ENCODE measurements at regions not wholly inside any gene's neighbourhood (a gene's known extent, or its start where the extent isn't known, plus 50 kb on each side); places are given as distances from the start of the nearest gene placed in this dataset.
"Not testable (repeated sequence)": the region's sequence is repeated elsewhere in the genome, so short reads cannot be mapped to it uniquely, and the experiment has no call there.

DNA sequence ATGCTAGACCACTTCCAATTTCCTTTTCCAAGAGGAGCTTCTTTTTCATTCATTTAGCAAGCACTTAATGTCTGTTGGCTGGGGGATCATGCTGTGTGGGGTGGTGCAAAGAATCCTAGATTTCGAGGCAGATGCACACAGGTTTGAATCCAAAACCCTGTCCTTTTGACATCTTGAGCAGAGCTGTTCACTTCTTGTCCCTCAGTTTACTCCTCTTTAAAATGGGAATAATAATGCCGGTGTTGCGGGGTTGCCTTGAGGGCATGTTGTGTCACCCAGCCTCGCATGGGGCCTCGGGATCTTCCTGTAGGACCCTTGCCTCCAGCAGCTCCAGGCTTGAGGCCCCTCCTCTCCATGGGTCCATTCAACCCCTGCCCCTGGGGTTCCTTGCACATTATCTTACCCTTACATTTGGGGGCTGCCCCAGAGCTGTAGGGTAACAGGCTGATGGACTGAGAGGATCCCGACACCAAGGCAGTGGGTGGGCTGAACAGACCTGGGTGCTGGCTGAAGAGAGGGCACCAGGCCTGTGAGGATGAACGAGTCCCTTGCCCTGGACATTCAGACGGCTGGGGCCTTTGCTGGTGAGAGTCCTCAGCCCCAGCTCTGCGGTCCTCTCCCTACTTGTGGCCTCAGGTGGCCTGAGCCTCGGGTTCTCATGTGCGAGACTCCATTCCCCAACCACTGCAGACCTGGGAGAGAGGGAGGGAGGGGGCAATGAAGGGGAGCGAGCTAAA, 145.8 kb downstream of the BARX1 start:
- no peak for DNase-seq

DNA sequence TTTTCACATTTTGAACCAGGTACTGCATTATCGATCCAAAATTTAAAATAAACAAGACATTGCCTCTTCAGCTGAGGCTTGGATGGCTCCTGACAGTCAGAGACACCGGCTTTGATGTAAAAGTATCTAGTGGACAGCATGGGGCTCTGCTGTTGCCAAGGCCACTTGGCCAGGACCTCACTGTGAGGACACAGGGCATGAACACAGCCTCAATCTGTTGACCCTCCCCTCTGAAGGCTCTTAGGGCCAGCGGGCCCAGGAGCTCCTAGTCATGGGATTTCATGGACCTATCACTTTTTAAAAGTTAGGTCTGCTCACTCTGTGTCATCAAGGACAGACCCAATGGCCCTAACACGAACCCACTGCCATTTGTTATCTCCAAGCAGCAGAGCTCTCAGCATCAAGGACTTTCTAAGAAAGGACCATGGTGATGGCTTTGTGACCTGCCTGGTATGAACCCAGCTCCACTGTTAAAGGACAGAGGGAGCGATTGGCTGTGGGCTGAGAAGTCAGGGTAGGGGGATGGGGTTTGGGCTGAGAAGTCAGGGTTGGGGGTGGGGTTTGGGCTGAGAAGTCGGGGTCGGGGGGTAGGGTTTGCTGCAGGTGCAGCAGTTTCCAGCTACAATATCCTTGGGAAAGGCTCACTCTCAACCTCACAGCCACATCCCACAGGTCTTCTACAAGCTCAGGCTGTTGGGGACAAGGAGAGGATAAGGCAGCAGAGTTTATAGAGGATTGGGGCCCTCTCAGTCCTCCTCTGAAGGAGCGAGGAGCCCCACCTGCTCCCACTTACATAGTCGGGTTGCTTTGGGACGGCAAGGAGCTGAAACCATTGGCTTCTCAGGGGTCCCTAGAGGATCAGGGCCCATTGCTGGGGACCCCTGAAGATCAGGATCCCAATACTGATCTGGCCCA, 146.8 kb downstream of the BARX1 start:
- DNase-seq: no peak

DNA sequence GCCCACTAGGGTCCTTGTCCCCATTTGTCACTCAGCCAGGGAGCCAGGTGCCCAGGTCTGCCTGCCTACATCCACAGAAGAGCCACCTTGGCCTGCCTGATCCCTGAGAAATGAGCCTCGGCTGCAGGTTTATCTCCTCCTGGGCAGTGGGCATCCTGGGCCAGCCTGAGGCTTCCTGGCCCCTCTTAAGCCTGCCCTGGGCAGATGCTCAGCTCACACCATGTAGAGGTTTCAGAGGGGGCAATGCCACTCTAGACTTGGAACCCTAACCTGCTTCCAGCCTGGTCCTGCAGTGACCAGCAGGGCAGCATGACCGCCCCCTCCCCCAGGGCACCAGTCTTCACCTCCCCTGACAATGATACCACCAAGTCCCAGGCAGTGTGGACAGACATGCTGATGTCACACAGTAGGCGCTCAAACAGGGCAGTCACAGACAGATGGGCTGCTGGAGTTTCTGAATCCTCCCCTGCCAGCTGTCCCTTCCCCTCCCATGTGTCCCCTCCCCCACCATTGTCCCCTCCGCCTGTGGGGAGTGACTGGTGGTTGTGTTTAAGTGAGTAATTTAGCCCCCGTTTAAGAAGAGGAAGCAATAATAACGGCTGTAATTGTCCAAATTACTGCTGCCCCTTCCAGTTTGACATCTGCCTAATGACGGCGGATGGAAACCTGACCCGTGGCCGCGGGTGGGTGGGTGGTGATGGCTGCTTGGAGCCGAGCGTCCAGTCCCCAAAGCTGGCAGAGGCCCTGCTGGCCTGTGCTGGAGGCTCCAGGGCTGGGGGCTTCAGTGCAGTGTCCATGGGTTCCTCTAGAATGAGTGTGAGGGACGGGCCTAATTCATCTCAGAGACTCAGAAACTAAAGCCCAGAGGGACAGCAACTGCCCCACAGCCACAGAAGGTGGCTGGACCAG, 147.7 kb downstream of the BARX1 start:
- peak; percentile 66 for DNase-seq

DNA sequence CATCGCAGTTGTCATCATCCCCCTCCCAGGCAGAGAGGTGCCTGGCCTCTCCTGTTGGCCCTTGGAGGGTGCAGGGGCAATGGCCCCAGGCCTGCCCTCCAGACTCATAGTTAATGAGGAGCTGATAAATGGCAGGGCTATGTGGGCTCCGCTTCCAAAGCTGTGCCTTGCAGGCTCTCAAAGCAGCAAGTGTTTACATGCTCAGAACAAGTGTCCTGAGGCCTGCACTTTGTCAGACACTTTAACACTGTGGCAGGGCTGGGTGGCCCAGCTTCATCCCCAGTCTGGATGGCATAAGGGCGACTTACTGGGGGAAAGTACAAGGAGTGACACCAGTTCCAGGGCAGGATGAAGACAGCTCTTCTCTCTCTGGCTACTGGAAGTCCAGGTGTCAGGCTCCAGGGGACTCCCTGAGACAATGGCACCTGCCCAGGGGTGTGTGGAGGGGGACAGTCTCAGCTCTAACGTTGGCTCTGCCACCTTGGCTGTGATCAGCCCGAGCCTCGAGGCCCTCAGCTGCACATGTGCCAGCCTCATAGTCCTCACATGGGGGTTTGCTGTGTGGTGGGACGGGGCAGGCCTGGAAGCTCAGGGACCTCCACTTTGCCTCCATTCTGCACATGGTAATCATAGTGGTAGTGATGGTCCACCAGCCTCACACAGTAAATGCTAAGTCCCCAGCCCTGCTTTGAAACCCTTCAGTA, 153.4 kb downstream of the BARX1 start:
- no peak for DNase-seq

DNA sequence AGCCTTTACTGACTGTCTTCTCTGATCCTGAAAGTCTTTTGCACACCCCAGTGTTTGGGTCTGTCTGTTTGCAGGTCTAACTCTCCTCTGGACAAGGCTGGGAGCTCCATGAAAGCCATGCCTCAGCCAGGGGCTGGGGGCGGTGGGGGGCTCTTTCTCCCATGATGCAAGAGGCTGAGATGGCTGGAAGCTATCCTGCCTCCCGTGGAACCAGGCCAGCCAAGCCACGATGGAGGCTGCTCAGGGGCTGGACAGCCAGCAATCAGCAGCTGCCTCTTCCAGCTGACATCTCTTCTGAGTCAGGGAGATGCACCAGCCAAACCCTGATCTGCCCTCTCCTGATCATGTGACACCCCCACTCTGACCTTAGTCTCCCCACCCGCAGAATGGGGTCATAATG, 154.0 kb downstream of the BARX1 start:
- DNase-seq: no peak

DNA sequence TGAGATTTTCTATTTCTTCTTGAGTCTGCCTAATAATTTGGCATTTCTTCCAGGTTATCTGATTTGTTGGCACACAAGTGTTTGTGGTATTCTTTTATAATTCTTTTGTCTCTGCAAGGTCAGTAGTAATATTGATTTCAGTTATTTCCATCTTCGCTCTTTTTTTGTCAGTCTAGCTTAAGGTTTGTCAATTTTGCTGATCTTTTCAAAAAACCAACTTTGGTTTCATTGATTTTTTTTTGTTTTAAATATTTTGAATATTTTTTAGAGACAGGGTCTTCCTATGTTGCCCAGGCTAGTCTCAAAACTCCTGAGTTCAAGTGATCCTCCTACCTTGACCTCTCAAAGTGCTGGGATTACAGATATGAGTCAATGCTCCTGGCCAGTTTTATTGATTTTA, 162.8 kb downstream of the BARX1 start:
- DNase-seq: no peak

DNA sequence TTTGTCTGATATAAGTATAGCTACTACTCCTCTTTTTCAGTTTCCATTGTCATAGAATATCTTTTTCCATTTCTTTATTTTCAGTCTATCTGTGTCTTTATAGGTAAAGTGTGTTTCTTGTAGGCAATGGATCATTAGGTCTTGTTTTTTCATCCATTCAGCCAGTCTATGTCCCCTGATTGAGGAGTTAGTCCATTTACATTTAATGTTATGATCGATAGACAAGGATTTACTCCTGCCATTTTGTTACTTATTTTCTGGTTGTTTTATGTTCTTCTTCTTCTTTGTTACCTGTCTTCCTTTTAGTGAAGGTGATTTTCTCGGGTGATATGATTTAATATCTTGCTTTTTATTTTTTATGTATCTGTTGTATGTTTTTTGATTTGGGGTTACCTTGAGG, 169.0 kb downstream of the BARX1 start:
- DNase-seq: no peak

DNA sequence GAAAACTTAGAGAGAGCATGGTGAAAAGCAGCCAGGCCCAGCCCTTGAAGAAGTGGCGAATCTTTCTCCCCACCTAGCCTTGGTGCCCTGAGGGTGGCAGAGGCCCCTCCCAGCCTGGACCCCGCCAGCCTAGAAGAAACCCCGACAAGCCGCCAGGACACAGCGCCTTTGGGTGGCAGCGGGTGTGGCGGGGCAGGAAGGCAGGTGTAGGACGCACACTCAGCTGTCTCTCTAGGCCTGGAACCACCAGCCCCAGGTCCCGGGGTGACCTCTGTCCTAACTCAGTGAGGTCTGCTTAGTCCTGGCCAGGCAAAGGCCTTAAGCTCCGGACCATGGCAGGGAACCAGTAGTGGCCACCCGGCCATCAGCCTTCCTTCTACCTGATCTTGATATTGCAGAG, 178.3 kb downstream of the BARX1 start:
- DNase-seq: no peak

DNA sequence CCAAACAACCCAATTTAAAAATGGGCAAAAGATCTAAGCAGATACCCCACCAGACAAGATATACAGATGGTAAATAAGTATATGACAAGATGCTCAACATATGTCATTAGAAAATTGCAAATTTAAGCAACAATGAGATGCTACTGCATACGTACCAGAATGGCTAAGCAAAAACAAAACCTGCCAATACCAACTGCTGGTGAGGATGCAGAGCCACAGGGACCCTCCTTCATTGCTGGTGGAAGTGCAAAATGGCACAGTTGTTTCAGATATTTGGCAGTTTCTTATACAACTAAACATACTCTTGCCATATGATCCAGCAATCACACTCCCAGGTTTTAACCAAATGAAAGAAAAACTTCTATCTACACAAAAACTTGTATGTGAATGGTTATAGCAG, 178.9 kb downstream of the BARX1 start:
- no peak for DNase-seq

DNA sequence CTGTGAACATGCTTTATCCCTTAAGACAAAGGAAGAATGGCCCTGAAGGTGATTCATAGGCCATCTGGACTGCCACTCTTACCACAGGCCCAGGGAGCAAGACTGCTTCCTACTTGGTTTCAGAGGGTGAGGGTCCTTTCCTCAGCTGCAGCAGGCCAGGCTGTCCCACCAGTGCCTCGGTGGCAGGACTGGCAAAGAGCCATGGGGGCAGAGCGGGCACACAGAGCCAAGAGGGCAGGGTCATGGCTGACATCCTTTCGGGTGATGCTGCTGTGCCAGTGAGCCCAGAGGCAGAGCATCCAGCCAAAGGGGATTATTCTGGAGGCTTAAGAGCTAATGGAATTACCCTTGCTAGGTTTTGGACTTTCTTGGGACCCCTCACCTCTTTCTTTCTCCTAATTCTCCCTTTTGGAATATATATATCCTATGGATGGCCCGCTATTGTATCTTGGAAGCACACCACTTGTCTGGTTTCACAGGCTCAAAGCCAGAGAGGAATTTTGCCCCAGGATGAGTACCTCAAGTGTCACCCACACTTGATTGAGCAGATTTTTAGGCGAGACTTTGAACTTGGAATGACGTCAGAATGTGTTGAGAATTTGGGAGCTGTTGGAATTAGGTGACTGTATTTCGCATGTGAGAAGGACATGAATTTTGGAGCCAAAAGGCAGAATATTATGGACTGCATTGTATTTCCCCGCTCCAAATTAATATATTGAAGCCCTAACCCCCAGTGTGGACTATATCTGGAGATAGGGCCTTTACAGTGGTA, 180.6 kb downstream of the BARX1 start:
- DNase-seq: no peak

DNA sequence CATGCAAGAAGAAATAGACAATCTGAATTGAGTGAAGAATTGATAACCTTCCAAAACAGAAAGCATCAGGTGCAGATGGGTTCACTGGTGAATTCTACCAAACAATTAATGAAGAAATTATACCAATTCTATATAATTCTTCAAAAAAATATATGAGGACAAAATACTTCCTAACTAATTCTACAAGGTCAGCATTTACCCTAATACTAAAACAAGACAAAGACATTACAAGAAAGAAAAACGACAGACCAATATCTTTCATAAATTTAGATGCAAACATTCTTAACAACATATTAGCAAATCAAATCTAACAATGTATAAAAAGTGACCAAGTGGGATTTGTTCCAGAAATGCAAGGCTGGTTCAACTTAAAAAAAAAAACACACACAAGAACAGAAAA, 183.9 kb downstream of the BARX1 start:
- DNase-seq: no peak

DNA sequence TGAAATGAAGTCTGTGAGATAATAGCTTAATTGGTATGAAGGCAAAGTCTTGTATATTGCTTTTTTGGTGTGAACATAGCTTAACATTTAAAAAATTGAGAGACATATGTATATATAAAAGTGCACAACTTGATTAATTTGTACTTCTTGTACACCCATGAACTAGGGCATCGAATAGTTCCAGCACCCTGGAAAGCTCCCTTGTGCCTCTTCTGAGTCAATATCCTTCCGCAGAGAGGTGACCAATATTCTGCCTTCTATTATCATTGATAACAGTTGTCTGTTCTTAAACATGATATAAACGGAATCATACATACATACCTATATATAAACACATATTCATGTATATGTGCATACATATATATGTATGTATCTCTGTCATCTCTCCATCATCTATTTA, 185.4 kb downstream of the PHF2 start:
- no peak for DNase-seq

DNA sequence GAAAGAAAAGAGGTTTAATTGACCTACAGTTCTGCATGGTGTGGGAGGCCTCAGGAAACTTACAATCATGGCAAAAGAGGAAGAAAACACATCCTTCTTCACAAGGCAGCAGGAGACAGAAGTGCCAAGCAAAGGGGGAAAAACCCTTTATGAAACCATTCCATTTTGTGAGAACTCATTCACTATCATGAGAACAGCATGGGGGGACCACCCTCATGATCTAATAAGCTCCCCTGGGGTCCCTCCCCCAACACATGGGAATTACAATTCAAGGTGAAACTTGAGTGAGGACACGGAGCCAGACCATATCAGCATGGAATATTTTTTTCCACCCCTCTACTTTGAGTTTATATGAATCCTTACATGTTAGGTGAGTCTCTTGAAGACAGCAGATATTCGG, 173.7 kb downstream of the PHF2 start:
- no peak for DNase-seq

DNA sequence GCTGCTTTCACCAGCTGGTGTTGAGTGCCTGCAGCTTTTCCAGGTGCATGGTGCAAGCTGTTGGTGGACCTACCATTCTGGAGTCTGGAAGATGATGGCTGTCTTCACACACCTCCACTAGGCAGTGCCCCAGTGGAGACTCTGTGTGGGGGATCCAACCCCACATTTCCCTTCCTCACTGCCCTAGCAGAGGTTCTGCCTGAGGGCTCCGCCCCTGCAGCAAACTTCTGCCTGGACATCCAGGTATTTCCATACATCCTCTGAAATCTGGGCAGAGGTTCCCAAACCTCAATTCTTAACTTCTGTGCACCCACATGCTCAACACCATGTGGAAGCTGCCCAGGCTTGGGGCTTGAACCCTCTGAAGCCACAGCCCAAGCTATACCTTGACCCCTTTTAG, 172.4 kb downstream of the PHF2 start:
- not testable (repeated sequence) for DNase-seq

DNA sequence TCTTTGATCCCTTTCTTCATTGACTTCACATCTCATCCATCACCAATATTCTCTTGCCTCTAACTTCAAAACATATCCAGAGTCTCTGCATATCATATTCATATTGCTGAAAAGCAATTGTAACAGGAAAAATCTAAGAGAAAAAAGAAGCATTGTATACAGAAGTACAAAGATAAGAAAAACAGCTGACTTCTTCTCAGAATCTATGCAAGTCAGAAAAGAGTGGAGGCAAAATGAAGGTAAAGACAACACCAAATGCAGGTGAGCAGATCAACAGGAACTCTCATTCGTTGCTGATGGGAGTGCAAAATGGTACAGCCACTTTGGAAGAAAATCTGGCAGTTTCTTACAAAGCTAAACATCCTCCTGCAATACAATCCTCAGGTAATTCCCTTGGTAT, 155.6 kb downstream of the PHF2 start:
- DNase-seq: no peak

DNA sequence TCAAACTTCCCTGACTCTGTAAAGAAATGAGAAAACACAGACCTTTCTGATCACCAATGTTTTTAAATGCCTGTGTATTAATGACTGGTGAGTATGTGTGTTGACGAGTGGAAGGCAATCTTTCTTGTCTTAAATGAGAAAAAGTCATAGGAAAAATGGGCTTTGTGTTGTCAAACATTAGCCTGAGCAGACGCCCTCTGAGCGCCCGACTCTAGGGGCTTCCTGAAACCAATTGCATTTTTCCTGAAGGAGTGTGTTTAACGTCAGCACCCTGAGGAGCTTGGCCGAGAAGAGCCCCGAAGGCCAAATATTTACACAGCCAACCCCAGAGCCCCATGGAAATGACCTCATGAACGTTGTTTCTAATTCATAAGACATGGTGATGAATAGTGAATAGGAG, 154.3 kb downstream of the PHF2 start:
- no peak for DNase-seq

DNA sequence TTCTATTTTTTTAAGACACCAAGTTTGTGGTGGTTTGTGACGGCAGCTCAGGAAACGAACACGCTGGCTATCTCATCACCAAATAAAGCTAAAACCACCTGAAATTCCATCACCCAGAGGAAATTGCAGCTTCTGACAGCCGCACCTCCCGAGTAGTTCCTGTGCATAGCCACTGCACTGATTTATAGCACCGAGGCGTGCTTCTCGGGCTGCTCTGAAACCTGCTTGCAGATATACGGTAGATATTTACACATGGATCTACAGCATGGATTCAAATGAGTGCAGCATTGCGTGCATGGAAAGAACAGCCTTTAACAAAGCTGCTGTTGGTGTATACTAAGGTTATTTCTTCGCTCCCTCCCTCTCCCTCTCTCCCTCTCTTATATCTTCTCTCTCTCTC, 153.8 kb downstream of the PHF2 start:
- DNase-seq: no peak
